SK-N-SH (cell line): ENCODE measurements at regions not wholly inside any gene's neighbourhood (a gene's known extent, or its start where the extent isn't known, plus 50 kb on each side); places are given as distances from the start of the nearest gene placed in this dataset.

Source experiments
- CTCF ChIP-seq: fragments of 200-600 bp; sonication (generic); IDR thresholded peaks from 2 replicates; pipeline ENCODE4 v1.6.1; 2017; ENCODE audit warnings: antibody characterized with exemption, mild to moderate bottlenecking, moderate library complexity
- EP300 ChIP-seq, 2 experiments: IDR thresholded peaks; 2 replicates each; pipeline versions ENCODE4 v1.4.0 to v1.6.1; 2012; ENCODE audit warnings: borderline replicate concordance in 1 of 2, low read depth in 1 of 2, low read length in 1 of 2
- MAX ChIP-seq: IDR thresholded peaks from 2 replicates; pipeline ENCODE4 v1.4.0; 2012; ENCODE audit warnings: low read depth
- MXI1 ChIP-seq: IDR thresholded peaks from 2 replicates; pipeline ENCODE4 v1.6.1; 2012; ENCODE audit warnings: mild to moderate bottlenecking, low read depth, low read length, improper control_type of control experiment
- NRF1 ChIP-seq: IDR thresholded peaks from 2 replicates; pipeline ENCODE4 v1.6.1; 2012; ENCODE audit warnings: low read depth, mild to moderate bottlenecking, low read length
- POLR2AphosphoS5 ChIP-seq: IDR thresholded peaks from 2 replicates; pipeline ENCODE4 v1.6.1; 2012; ENCODE audit warnings: low read depth, low read length
- SMC3 ChIP-seq: IDR thresholded peaks from 2 replicates; pipeline ENCODE4 v1.6.1; 2012; ENCODE audit warnings: low read depth, low read length, improper control_type of control experiment
- TAF1 ChIP-seq: IDR thresholded peaks from 2 replicates; pipeline ENCODE4 v1.6.1; 2012; ENCODE audit warnings: low read depth, mild to moderate bottlenecking, low read length, moderate library complexity, borderline replicate concordance
- USF1 ChIP-seq: IDR thresholded peaks from 2 replicates; pipeline ENCODE4 v1.4.0; 2012; ENCODE audit warnings: low read depth, borderline replicate concordance
- TF ChIP-seq, protein P1 (sequence below): IDR thresholded peaks from 2 replicates; pipeline ENCODE4 v1.6.1; 2012; ENCODE audit warnings: mild to moderate bottlenecking, low read depth, low read length, moderate library complexity
- TF ChIP-seq, protein P2 (sequence below): IDR thresholded peaks from 2 replicates; pipeline ENCODE4 v1.4.0; 2012; ENCODE audit warnings: low read depth, borderline replicate concordance

GRCh38 chr11:133669371-133670053, 137.2 kb upstream of the OPCML start:
- TF ChIP-seq POLR2AphosphoS5 (no peak), NRF1 (no peak), CTCF (no peak), USF1 (no peak), MXI1 (no peak), MAX (no peak), TAF1 (no peak), SMC3 (no peak), EP300 (IDR thresholded peaks at IDR 0.05; ENCODE audit: borderline replicate concordance in 1 of 2, low read depth in 1 of 2, low read length in 1 of 2) (no peak)
- TF ChIP-seq, protein P1, sequence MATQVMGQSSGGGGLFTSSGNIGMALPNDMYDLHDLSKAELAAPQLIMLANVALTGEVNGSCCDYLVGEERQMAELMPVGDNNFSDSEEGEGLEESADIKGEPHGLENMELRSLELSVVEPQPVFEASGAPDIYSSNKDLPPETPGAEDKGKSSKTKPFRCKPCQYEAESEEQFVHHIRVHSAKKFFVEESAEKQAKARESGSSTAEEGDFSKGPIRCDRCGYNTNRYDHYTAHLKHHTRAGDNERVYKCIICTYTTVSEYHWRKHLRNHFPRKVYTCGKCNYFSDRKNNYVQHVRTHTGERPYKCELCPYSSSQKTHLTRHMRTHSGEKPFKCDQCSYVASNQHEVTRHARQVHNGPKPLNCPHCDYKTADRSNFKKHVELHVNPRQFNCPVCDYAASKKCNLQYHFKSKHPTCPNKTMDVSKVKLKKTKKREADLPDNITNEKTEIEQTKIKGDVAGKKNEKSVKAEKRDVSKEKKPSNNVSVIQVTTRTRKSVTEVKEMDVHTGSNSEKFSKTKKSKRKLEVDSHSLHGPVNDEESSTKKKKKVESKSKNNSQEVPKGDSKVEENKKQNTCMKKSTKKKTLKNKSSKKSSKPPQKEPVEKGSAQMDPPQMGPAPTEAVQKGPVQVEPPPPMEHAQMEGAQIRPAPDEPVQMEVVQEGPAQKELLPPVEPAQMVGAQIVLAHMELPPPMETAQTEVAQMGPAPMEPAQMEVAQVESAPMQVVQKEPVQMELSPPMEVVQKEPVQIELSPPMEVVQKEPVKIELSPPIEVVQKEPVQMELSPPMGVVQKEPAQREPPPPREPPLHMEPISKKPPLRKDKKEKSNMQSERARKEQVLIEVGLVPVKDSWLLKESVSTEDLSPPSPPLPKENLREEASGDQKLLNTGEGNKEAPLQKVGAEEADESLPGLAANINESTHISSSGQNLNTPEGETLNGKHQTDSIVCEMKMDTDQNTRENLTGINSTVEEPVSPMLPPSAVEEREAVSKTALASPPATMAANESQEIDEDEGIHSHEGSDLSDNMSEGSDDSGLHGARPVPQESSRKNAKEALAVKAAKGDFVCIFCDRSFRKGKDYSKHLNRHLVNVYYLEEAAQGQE, result no peak
- TF ChIP-seq, protein P2, sequence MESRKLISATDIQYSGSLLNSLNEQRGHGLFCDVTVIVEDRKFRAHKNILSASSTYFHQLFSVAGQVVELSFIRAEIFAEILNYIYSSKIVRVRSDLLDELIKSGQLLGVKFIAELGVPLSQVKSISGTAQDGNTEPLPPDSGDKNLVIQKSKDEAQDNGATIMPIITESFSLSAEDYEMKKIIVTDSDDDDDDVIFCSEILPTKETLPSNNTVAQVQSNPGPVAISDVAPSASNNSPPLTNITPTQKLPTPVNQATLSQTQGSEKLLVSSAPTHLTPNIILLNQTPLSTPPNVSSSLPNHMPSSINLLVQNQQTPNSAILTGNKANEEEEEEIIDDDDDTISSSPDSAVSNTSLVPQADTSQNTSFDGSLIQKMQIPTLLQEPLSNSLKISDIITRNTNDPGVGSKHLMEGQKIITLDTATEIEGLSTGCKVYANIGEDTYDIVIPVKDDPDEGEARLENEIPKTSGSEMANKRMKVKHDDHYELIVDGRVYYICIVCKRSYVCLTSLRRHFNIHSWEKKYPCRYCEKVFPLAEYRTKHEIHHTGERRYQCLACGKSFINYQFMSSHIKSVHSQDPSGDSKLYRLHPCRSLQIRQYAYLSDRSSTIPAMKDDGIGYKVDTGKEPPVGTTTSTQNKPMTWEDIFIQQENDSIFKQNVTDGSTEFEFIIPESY, result no peak
